ENCODE measurements at regions not wholly inside any gene's neighbourhood (a gene's known extent, or its start where the extent isn't known, plus 50 kb on each side); places are given as distances from the start of the nearest gene placed in this dataset.

GRCh38 chr14:101027291-101027690 is 123.8 kb upstream of the RTL1 start:
- DNase-seq: no peak

GRCh38 chr14:101027966-101028365 is 124.4 kb upstream of the RTL1 start:
- DNase-seq: no peak

GRCh38 chr14:101028971-101029667 is 125.6 kb upstream of the RTL1 start:
- peak; percentile 83 for DNase-seq

GRCh38 chr14:101029668-101030290 is 126.3 kb upstream of the RTL1 start:
- no peak for DNase-seq

- DNase-seq: no peak
These were observed 127.1 kb upstream of the RTL1 start for GRCh38 chr14:101030586-101030985.

GRCh38 chr14:101031186-101031585 is 127.7 kb upstream of the RTL1 start:
- DNase-seq: no peak

GRCh38 chr14:101031721-101032120 is 128.2 kb upstream of the RTL1 start:
- no peak for DNase-seq

- no peak for DNase-seq
These were observed 128.9 kb upstream of the RTL1 start for GRCh38 chr14:101032433-101032832.

- DNase-seq: no peak
These were observed 129.5 kb upstream of the RTL1 start for GRCh38 chr14:101033006-101033405.

- DNase-seq: no peak
These were observed 130.1 kb upstream of the RTL1 start for GRCh38 chr14:101033446-101034165.

GRCh38 chr14:101034986-101035385 is 131.5 kb upstream of the RTL1 start:
- no peak for DNase-seq

- no peak for DNase-seq
These were observed 132.1 kb upstream of the RTL1 start for GRCh38 chr14:101035466-101036225.

GRCh38 chr14:101037021-101037817 is 133.7 kb upstream of the RTL1 start:
- no peak for DNase-seq

GRCh38 chr14:101039031-101039754 is 135.7 kb upstream of the RTL1 start:
- no peak for DNase-seq

GRCh38 chr14:101039755-101040138 is 136.2 kb upstream of the RTL1 start:
- no peak for DNase-seq

GRCh38 chr14:101040538-101041442 is 137.3 kb upstream of the RTL1 start:
- no peak for DNase-seq

GRCh38 chr14:101043891-101044290 is 140.4 kb upstream of the RTL1 start:
- DNase-seq: no peak

GRCh38 chr14:101044741-101045140 is 141.2 kb upstream of the RTL1 start:
- DNase-seq: no peak

- no peak for DNase-seq
These were observed 142.0 kb upstream of the RTL1 start for GRCh38 chr14:101045511-101045910.

GRCh38 chr14:101046071-101046470 is 142.5 kb upstream of the RTL1 start:
- no peak for DNase-seq

GRCh38 chr14:101047326-101047725 is 143.8 kb upstream of the RTL1 start:
- no peak for DNase-seq
